Astrocyte (in vitro differentiated cells and primary cell): ENCODE measurements at regions not wholly inside any gene's neighbourhood (a gene's known extent, or its start where the extent isn't known, plus 50 kb on each side); places are given as distances from the start of the nearest gene placed in this dataset.

Source experiments
- DNase-seq: peaks from one replicate; pipeline ENCODE4 v3.0.0-alpha.2; 2010; ENCODE audit warnings: low read depth
- FAIRE-seq: peaks from 2 replicates; lab custom pipeline; 2011; peaks lifted over from hg19 to GRCh38; lab: Jason Lieb, UNC
- H2AFZ ChIP-seq: 2 replicates; pipeline ENCODE4 v1.6.0; 2012; ENCODE audit warnings: low read depth, low read length, inconsistent platforms
- H3K27ac ChIP-seq: 2 replicates; pipeline ENCODE4 v1.5.1; 2011; ENCODE audit warnings: low read depth, low read length, inconsistent platforms
- H3K27me3 ChIP-seq: 2 replicates; pipeline ENCODE4 v1.6.0; 2011; ENCODE audit warnings: low read length, inconsistent platforms; ENCODE audit not compliant: insufficient read depth
- H3K36me3 ChIP-seq: 2 replicates; pipeline ENCODE4 v1.5.1; 2011; ENCODE audit warnings: low read length, inconsistent platforms; ENCODE audit not compliant: insufficient read depth
- H3K4me1 ChIP-seq: 2 replicates; pipeline ENCODE4 v1.5.1; 2011; ENCODE audit warnings: low read length, inconsistent platforms; ENCODE audit not compliant: insufficient read depth
- H3K4me2 ChIP-seq: 2 replicates; pipeline ENCODE4 v1.6.0; 2012; ENCODE audit warnings: low read length, inconsistent platforms
- H3K4me3 ChIP-seq: 2 replicates; pipeline ENCODE4 v1.5.1; 2011; ENCODE audit warnings: low read depth, mild to moderate bottlenecking, low read length, inconsistent platforms; ENCODE audit not compliant: insufficient read depth
- H3K79me2 ChIP-seq: 2 replicates; pipeline ENCODE4 v1.6.0; 2012; ENCODE audit warnings: mild to moderate bottlenecking, low read length, inconsistent platforms; ENCODE audit not compliant: insufficient read depth
- H3K9ac ChIP-seq: 2 replicates; pipeline ENCODE4 v1.6.0; 2012; ENCODE audit warnings: mild to moderate bottlenecking, low read length, inconsistent platforms
- H3K9me3 ChIP-seq: 2 replicates; pipeline ENCODE4 v1.5.1; 2012; ENCODE audit warnings: low read depth, mild to moderate bottlenecking, low read length, inconsistent platforms; ENCODE audit not compliant: insufficient read depth
- H4K20me1 ChIP-seq: 2 replicates; pipeline ENCODE4 v1.6.0; 2012; ENCODE audit warnings: low read length, inconsistent platforms; ENCODE audit not compliant: insufficient read depth
- H3K27ac Mint-ChIP-seq: one replicate; pipeline ENCODE4 v1.8.0; 2021; ENCODE audit warnings: mild to moderate bottlenecking, mixed read lengths; ENCODE audit not compliant: unreplicated experiment
- H3K27me3 Mint-ChIP-seq: one replicate; pipeline ENCODE4 v1.8.0; 2021; ENCODE audit warnings: low read depth, mixed read lengths; ENCODE audit not compliant: unreplicated experiment
- H3K36me3 Mint-ChIP-seq: one replicate; pipeline ENCODE4 v1.8.0; 2021; ENCODE audit warnings: low read depth, mixed read lengths; ENCODE audit not compliant: unreplicated experiment
- H3K4me1 Mint-ChIP-seq: one replicate; pipeline ENCODE4 v1.8.0; 2021; ENCODE audit warnings: low read depth, mixed read lengths; ENCODE audit not compliant: unreplicated experiment
- H3K4me3 Mint-ChIP-seq: one replicate; pipeline ENCODE4 v1.8.0; 2021; ENCODE audit warnings: mild to moderate bottlenecking, moderate library complexity, mixed read lengths; ENCODE audit not compliant: unreplicated experiment
- H3K9me3 Mint-ChIP-seq: one replicate; pipeline ENCODE4 v1.8.0; 2021; ENCODE audit warnings: mild to moderate bottlenecking, mixed read lengths; ENCODE audit not compliant: unreplicated experiment
- CTCF ChIP-seq: IDR thresholded peaks from 2 replicates; pipeline ENCODE4 v1.5.1; 2011; ENCODE audit warnings: low read depth, mild to moderate bottlenecking, inconsistent platforms, low read length, moderate library complexity; ENCODE audit not compliant: insufficient read depth
- EZH2 ChIP-seq: IDR thresholded peaks from 2 replicates; pipeline ENCODE4 v1.6.1; 2012; ENCODE audit warnings: mild to moderate bottlenecking, low read length, inconsistent platforms; ENCODE audit not compliant: insufficient read depth

- Histone ChIP-seq H3K4me1 (no peaks in the 10 kb centered on the region), H3K79me2 (no peaks in the 10 kb centered on the region), H3K36me3 (no peaks in the 10 kb centered on the region), H3K9me3 (no peaks in the 10 kb centered on the region), H3K4me2 (no peak overlapping the region), H3K4me3 (no peak overlapping the region), H3K27ac (no peak overlapping the region), H3K27me3 (no peaks in the 10 kb centered on the region), H3K9ac (no peak overlapping the region), H2AFZ (no peak overlapping the region), H4K20me1 (no peaks in the 10 kb centered on the region)
- Mint-ChIP-seq H3K27me3 (no peaks in the 10 kb centered on the region), H3K9me3 (no peaks in the 10 kb centered on the region), H3K27ac (no peak overlapping the region), H3K4me3 (no peak overlapping the region), H3K36me3 (no peaks in the 10 kb centered on the region), H3K4me1 (no peaks in the 10 kb centered on the region)
- FAIRE-seq (no peak), DNase-seq (no peak)
- TF ChIP-seq CTCF: no peak
- no peak for TF ChIP-seq EZH2
Measured at GRCh38 chr1:195597891-195598290, 1010.3 kb downstream of the KCNT2 start.

GRCh38 chr1:195594773-195595172 is 1013.5 kb downstream of the KCNT2 start:
- Histone ChIP-seq H3K9ac (no peak overlapping the region), H4K20me1 (no peaks in the 10 kb centered on the region), H3K79me2 (no peaks in the 10 kb centered on the region), H3K4me3 (no peak overlapping the region), H3K27me3 (no peaks in the 10 kb centered on the region), H3K4me2 (no peak overlapping the region), H2AFZ (no peak overlapping the region), H3K27ac (no peak overlapping the region), H3K36me3 (no peaks in the 10 kb centered on the region), H3K9me3 (no peaks in the 10 kb centered on the region), H3K4me1 (peaks cover 11% of the 10 kb centered on the region)
- H3K4me3 Mint-ChIP-seq: no peak overlapping the region
- no peaks in the 10 kb centered on the region for H3K36me3 Mint-ChIP-seq
- no peaks in the 10 kb centered on the region for H3K9me3 Mint-ChIP-seq
- no peak overlapping the region for H3K27ac Mint-ChIP-seq
- FAIRE-seq: no peak
- no peaks in the 10 kb centered on the region for H3K27me3 Mint-ChIP-seq
- DNase-seq: no peak
- TF ChIP-seq CTCF (no peak), EZH2 (no peak)
- peaks cover 3% of the 10 kb centered on the region for H3K4me1 Mint-ChIP-seq

- Histone ChIP-seq H3K36me3 (no peaks in the 10 kb centered on the region), H3K9me3 (no peaks in the 10 kb centered on the region), H3K4me2 (no peak overlapping the region), H2AFZ (no peak overlapping the region), H3K79me2 (no peaks in the 10 kb centered on the region), H3K27me3 (no peaks in the 10 kb centered on the region), H3K4me3 (no peak overlapping the region), H3K4me1 (peaks cover 11% of the 10 kb centered on the region), H3K27ac (no peak overlapping the region), H4K20me1 (no peaks in the 10 kb centered on the region), H3K9ac (no peak overlapping the region)
- Mint-ChIP-seq H3K4me1 (peaks cover 3% of the 10 kb centered on the region), H3K9me3 (no peaks in the 10 kb centered on the region), H3K27me3 (no peaks in the 10 kb centered on the region), H3K4me3 (no peak overlapping the region), H3K27ac (no peak overlapping the region), H3K36me3 (no peaks in the 10 kb centered on the region)
- TF ChIP-seq CTCF: no peak
- no peak for TF ChIP-seq EZH2
- DNase-seq (no peak), FAIRE-seq (no peak)
Measured at GRCh38 chr1:195594322-195594721, 1013.9 kb downstream of the KCNT2 start.
